ENCODE measurements at regions not wholly inside any gene's neighbourhood (a gene's known extent, or its start where the extent isn't known, plus 50 kb on each side); places are given as distances from the start of the nearest gene placed in this dataset.
"Not testable (repeated sequence)": the region's sequence is repeated elsewhere in the genome, so short reads cannot be mapped to it uniquely, and the experiment has no call there.

DNA sequence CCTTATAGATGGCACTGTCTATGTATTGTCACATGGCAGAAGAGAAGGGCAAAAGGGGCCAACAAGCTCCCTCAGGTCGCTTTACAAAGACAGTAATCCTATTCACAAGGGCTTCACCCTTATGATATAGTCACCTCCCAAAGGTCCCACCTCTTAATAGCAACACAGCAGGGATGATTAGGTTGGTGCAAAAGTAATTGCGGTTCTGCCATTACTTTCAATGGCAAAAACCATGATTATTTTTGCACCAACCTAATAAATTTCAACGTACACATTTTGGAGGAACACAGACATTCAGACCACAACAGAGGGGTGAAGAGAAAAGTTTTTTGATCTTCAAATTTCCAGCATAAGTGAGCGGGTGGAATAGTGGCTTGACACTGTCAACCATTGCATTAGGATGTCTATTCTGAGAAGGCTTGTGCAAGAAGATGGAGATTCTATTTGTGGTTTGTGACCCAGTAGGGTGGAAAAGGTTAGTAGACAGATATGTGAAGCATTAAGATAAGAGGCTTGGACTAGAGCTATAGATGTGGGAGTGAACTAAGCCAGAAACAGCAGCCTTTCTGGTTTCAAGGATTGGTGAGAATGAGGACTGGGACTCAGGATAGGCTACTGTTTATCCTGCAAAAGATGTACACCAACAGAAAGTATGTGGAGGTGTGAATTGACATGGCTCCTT is 75.5 kb upstream of the CPSF6 start:
- intact Hi-C loops (cut with DNase I) = no loop called here
- DNase-seq (ENCODE audit: low spot score) = no peak

DNA sequence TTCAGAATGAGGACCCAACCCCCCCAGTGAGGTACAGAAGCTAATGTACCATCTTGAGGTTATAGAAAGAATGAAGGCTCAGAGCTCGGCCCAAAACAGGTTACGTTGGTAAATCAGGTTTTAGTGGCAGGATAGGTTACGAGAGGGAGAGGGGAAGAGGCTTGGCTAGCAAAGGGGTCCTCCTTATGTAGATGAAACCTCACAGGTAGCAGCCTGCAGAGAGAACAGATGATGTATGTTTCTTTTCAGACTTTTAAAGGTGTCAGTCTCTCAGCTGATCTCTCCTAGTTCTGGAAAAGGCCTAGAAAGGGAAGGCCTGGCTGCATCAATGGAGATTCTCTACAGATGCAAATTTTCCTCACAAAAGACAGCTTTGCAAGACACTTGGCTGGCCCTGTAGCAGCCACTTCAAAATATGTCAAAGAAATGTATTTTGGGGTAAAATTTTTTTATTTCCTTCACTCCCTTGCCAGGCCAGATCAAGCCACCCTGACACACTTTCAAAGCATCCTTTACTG is 71.7 kb upstream of the CPSF6 start:
- intact Hi-C loops (cut with DNase I) = no loop called here
- DNase-seq (ENCODE audit: low spot score) = no peak

GRCh38 chr12:69168363-69168762 is 71.0 kb upstream of the CPSF6 start:
- intact Hi-C loops (cut with DNase I) = no loop called here
- no peak for DNase-seq (ENCODE audit: low spot score)

DNA sequence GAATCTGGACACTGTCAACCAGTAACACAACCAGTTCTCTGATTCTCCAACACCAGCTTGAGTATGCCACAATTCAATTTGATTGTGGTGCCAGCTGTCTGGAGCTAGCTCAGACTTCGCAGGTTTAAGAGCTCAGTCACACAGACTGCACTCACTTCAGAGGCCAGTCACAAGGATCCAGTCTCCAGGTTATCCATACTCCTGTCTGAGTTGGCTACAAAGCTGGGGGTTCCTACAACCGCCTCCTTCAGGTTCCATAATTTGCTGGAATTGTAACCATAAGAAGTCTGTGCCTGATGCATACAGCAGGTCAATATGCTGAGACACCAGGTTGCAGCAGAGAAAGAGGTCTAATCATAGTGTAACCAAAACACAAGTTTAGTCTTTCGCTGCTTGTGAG is 70.5 kb upstream of the CPSF6 start:
- no peak for DNase-seq (ENCODE audit: low spot score)
- intact Hi-C loops (cut with DNase I) = no loop called here

GRCh38 chr12:69170293-69170692 is 69.1 kb upstream of the CPSF6 start:
- intact Hi-C loops (cut with DNase I) = no loop called here
- DNase-seq (ENCODE audit: low spot score) = no peak

DNA sequence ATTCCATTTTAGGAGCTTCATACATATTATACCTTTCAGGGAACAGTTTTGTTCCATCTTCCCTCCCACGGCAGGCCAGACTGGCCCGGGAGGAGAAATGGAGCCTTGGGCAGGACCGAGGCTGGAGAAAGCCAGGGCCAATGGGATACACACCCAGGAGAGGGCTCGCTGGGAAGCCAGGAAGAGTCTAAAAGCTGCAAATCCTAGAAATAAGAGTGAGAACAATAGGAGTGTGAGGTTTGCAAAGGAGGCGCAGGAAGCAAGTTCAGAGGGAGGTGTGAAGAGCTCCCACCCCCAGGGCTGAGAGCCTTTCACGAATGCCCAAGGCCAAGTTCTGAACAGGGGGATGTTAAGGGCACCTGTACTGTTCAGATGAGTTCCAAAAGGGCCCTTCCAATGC is 67.5 kb upstream of the CPSF6 start:
- DNase-seq (ENCODE audit: low spot score) = no peak
- intact Hi-C loops (cut with DNase I) = no loop called here

DNA sequence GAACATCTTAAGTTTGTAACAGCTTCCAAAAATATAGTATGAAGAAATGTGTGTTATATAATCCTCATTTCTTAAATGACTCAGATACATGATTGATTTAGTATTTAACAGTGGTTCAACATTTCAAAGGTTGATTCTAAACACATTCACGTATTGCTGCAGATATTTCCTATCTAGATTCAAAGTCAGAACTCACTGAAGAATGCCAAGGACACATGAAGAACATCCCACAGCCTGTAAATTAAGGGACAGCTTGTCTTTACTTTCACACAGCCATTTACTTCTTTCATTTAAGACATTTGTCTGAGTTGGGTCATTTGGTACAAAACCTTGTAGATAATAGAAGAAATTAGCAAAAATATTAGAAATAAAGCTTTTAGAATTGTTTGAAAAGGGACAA is 66.9 kb upstream of the CPSF6 start:
- intact Hi-C loops (cut with DNase I) = no loop called here
- no peak for DNase-seq (ENCODE audit: low spot score)

GRCh38 chr12:69173368-69173767 is 66.0 kb upstream of the CPSF6 start:
- intact Hi-C loops (cut with DNase I) = no loop called here
- no peak for DNase-seq (ENCODE audit: low spot score)

GRCh38 chr12:69179786-69180185 is 59.6 kb upstream of the CPSF6 start:
- intact Hi-C loops (cut with DNase I) = no loop called here

DNA sequence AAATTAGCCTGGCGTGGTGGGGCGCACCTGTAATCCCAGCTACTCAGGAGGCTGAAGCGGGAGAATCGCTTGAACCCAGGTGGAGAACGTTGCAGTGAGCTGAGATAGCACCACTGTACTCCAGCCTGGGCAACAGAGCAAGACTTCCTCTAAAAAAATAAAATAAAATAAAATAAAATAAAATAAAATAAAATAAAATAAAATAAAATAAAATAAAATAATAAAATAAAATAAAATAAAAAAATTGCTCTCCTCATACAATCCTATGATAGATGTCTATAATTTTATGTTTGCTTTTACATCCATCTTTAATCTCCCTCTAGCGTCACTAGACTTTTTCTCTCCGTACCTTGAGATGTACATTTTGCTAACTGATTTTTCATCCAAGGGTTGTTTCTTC is 51.8 kb upstream of the CPSF6 start:
- intact Hi-C loops (cut with DNase I) = not testable (repeated sequence)

More at GRCh38 chr12:69179786-69180185, 59.6 kb upstream of the CPSF6 start:
- DNase-seq (ENCODE audit: low spot score) = no peak

GRCh38 chr12:69189378-69189978 is 49.9 kb upstream of the CPSF6 start:
- intact Hi-C loops (cut with DNase I) = no loop called here

More for the DNA sequence above, 51.8 kb upstream of the CPSF6 start:
- not testable (repeated sequence) for DNase-seq (ENCODE audit: low spot score)

More at GRCh38 chr12:69189378-69189978, 49.9 kb upstream of the CPSF6 start:
- DNase-seq (ENCODE audit: low spot score) = no peak
